Colonic mucosa (tissue), 4 donors: ENCODE measurements at regions not wholly inside any gene's neighbourhood (a gene's known extent, or its start where the extent isn't known, plus 50 kb on each side); places are given as distances from the start of the nearest gene placed in this dataset.

Experiments used
- DNase-seq: peaks from one replicate; pipeline ENCODE4 v3.0.0-alpha.2; 2020
- H3K27ac ChIP-seq: fragments of 200-600 bp; one replicate; pipeline ENCODE4 v1.8.0; 2021
- H3K27me3 ChIP-seq: fragments of 200-600 bp; one replicate; pipeline ENCODE4 v1.8.0; 2021
- H3K36me3 ChIP-seq: fragments of 200-600 bp; one replicate; pipeline ENCODE4 v1.8.0; 2021
- H3K4me1 ChIP-seq: fragments of 200-600 bp; one replicate; pipeline ENCODE4 v1.8.0; 2021; ENCODE audit warnings: mild to moderate bottlenecking
- H3K4me3 ChIP-seq: fragments of 200-600 bp; one replicate; pipeline ENCODE4 v1.8.0; 2021
- H3K9ac ChIP-seq, 2 donors: one replicate each; pipeline ENCODE4 v1.7.0; 2013; ENCODE audit warnings: control low read depth in 2 of 2, low read depth in 2 of 2, low read length in 2 of 2
- H3K9me3 ChIP-seq: fragments of 200-600 bp; one replicate; pipeline ENCODE4 v1.8.0; 2021
- CTCF ChIP-seq: fragments of 200-600 bp; IDR thresholded peaks from one replicate; pipeline ENCODE4 v1.8.0; 2022; ENCODE audit warnings: antibody characterized with exemption, mild to moderate bottlenecking
- intact Hi-C: fragments of 100-400 bp; cut with DNase I; formaldehyde crosslinking; loops from one replicate; pipeline ENCODE4 v1.14.1; 2022
- donor health status: healthy.
- donor health status: DM: no; HTN: no; CAD: no.
- donor health status: DM: no; HTN: no; CAD: no.

- DNase-seq = no peak
- no peaks in the 10 kb centered on the region for H3K4me1 ChIP-seq
- no peak overlapping the region for H3K9ac ChIP-seq
- no peak for TF ChIP-seq CTCF
- intact Hi-C loops = no loop called here
- no peaks in the 10 kb centered on the region for H3K36me3 ChIP-seq
- H3K9me3 ChIP-seq = no peaks in the 10 kb centered on the region
- no peak overlapping the region for H3K27ac ChIP-seq
- H3K4me3 ChIP-seq = no peak overlapping the region
- no peaks in the 10 kb centered on the region for H3K27me3 ChIP-seq
Measured at GRCh38 chr2:17309181-17309580, 209.1 kb downstream of the RAD51AP2 start.

GRCh38 chr2:17306706-17307105, 211.5 kb downstream of the RAD51AP2 start:
- Histone ChIP-seq H3K4me1 (no peaks in the 10 kb centered on the region), H3K27me3 (no peaks in the 10 kb centered on the region), H3K4me3 (no peak overlapping the region), H3K36me3 (no peaks in the 10 kb centered on the region), H3K9ac (no peak overlapping the region), H3K9me3 (no peaks in the 10 kb centered on the region), H3K27ac (no peak overlapping the region)
- intact Hi-C loops = no loop called here
- no peak for TF ChIP-seq CTCF
- no peak for DNase-seq

GRCh38 chr2:17306219-17306618, 212.0 kb downstream of the RAD51AP2 start:
- no peak for TF ChIP-seq CTCF
- Histone ChIP-seq H3K4me1 (no peaks in the 10 kb centered on the region), H3K36me3 (no peaks in the 10 kb centered on the region), H3K27me3 (no peaks in the 10 kb centered on the region), H3K9ac (no peak overlapping the region), H3K4me3 (no peak overlapping the region), H3K9me3 (no peaks in the 10 kb centered on the region), H3K27ac (no peak overlapping the region)
- intact Hi-C loops = no loop called here
- no peak for DNase-seq

- Histone ChIP-seq H3K4me3 (no peak overlapping the region), H3K27ac (no peak overlapping the region), H3K4me1 (no peaks in the 10 kb centered on the region), H3K36me3 (no peaks in the 10 kb centered on the region), H3K9ac (no peak overlapping the region), H3K27me3 (no peaks in the 10 kb centered on the region), H3K9me3 (no peaks in the 10 kb centered on the region)
- DNase-seq = no peak
- intact Hi-C loops = no loop called here
- TF ChIP-seq CTCF = no peak
Measured at GRCh38 chr2:17303521-17303920, 214.7 kb downstream of the RAD51AP2 start.

GRCh38 chr2:17303054-17303453, 215.2 kb downstream of the RAD51AP2 start:
- no peaks in the 10 kb centered on the region for H3K9me3 ChIP-seq
- H3K27me3 ChIP-seq = no peaks in the 10 kb centered on the region
- no peak overlapping the region for H3K27ac ChIP-seq
- H3K9ac ChIP-seq = no peak overlapping the region
- intact Hi-C loops = no loop called here
- no peaks in the 10 kb centered on the region for H3K36me3 ChIP-seq
- no peak for DNase-seq
- H3K4me3 ChIP-seq = no peak overlapping the region
- no peak for TF ChIP-seq CTCF
- no peaks in the 10 kb centered on the region for H3K4me1 ChIP-seq

GRCh38 chr2:17302281-17302680, 216.0 kb downstream of the RAD51AP2 start:
- no peak overlapping the region for H3K4me3 ChIP-seq
- no peaks in the 10 kb centered on the region for H3K36me3 ChIP-seq
- TF ChIP-seq CTCF = no peak
- no peak overlapping the region for H3K9ac ChIP-seq
- no peaks in the 10 kb centered on the region for H3K4me1 ChIP-seq
- no peak for DNase-seq
- intact Hi-C loops = no loop called here
- H3K27ac ChIP-seq = no peak overlapping the region
- no peaks in the 10 kb centered on the region for H3K9me3 ChIP-seq
- no peaks in the 10 kb centered on the region for H3K27me3 ChIP-seq
